ENCODE measurements at regions not wholly inside any gene's neighbourhood (a gene's known extent, or its start where the extent isn't known, plus 50 kb on each side); places are given as distances from the start of the nearest gene placed in this dataset.

GRCh38 chr7:145797507-145797906 is 319.1 kb upstream of the CNTNAP2 start:
- Histone ChIP-seq H3K4me1 (replicated peaks in 1 of 4; ENCODE audit: control insufficient read depth in 3 of 4, insufficient read depth in 4 of 4, low read length in 3 of 4) (no peaks in the 10 kb centered on the region), H3K9ac (replicated peaks in 1 of 4; ENCODE audit: extremely low read depth in 1 of 4, low read depth in 3 of 4, low read length in 3 of 4) (no peak overlapping the region), H3K4ac (replicated peaks; ENCODE audit: insufficient read length, low read depth, low read length) (no peak overlapping the region), H3K18ac (ENCODE audit: extremely low read depth, low read length) (no peak overlapping the region), H3K23ac (ENCODE audit: insufficient read length) (no peak overlapping the region), H2AFZ (ENCODE audit: low read length) (no peak overlapping the region), H3K4me2 (ENCODE audit: insufficient read depth in 1 of 2, low read depth in 2 of 2, low read length in 2 of 2) (no peak overlapping the region), H2BK5ac (ENCODE audit: low read depth, low read length) (no peak overlapping the region), H3K4me3 (ENCODE audit: extremely low read depth in 1 of 4, insufficient read depth in 2 of 4, low read depth in 3 of 4, low read length in 4 of 4) (no peak overlapping the region), H4K8ac (ENCODE audit: extremely low read depth, insufficient read depth, low read length) (no peak overlapping the region), H3K9me3 (ENCODE audit: insufficient read depth in 2 of 2, low read depth in 1 of 2, low read length in 1 of 2) (no peaks in the 10 kb centered on the region), H2BK15ac (ENCODE audit: low read length) (no peak overlapping the region), H2AK5ac (ENCODE audit: low read depth, low read length) (no peak overlapping the region), H2BK120ac (replicated peaks; ENCODE audit: low read depth, low read length) (no peak overlapping the region), H4K91ac (replicated peaks; ENCODE audit: insufficient read length, low read length) (no peak overlapping the region), H3K27ac (ENCODE audit: low read depth, low read length) (no peak overlapping the region), H3K14ac (ENCODE audit: insufficient read length) (no peak overlapping the region), H3K27me3 (replicated peaks in 1 of 4; ENCODE audit: control insufficient read depth in 3 of 4, extremely low read depth in 1 of 4, insufficient read depth in 3 of 4, low read length in 3 of 4) (no peaks in the 10 kb centered on the region), H3K79me1 (ENCODE audit: low read depth, low read length) (no peaks in the 10 kb centered on the region), H2BK12ac (ENCODE audit: low read depth, low read length) (no peak overlapping the region), H3K79me2 (ENCODE audit: control insufficient read depth in 1 of 2, insufficient read depth in 2 of 2, low read length in 2 of 2) (no peaks in the 10 kb centered on the region), H3K23me2 (ENCODE audit: low read depth, low read length) (no peaks in the 10 kb centered on the region), H4K5ac (ENCODE audit: insufficient read length, low read depth, low read length) (no peak overlapping the region), H3K36me3 (ENCODE audit: control insufficient read depth in 2 of 4, insufficient read depth in 4 of 4, low read length in 3 of 4) (no peaks in the 10 kb centered on the region), H2BK20ac (ENCODE audit: low read length) (no peak overlapping the region), H4K20me1 (replicated peaks in 1 of 2; ENCODE audit: control insufficient read depth in 1 of 2, insufficient read depth in 2 of 2, low read length in 2 of 2) (no peaks in the 10 kb centered on the region), H3K56ac (replicated peaks; ENCODE audit: insufficient read length, low read depth, low read length) (no peak overlapping the region)
- ChIA-PET POLR2A (ENCODE audit: partially characterized antibody) (interaction anchor here (1.2 kb wide), 1 partner anchor 106 kb away, joined by 3 read pairs; no protein-coding TSS in a partner anchor), CTCF (ENCODE audit: partially characterized antibody) (no interaction called here)
- FAIRE-seq (no peak), DNase-seq (ENCODE audit: low read depth in 1 of 2, low spot score in 2 of 2) (no peak)
- WGBS, 2 experiments (ENCODE audit: extremely low coverage in 1 of 2, insufficient coverage in 1 of 2, insufficient read length in 1 of 2, insufficient replicate concordance in 2 of 2, low coverage in 1 of 2, low lambda C conversion rate in 2 of 2, missing lambda C conversion rate in 1 of 2), result 84% methylated on average over 2 of the region's 2 CpGs; no CpG with 5 or more reads in 1 of the 2 experiments
- no peak for TF ChIP-seq TAF1 (IDR thresholded peaks at IDR 0.05; ENCODE audit: low read depth, low read length)
- no peak for TF ChIP-seq RNF2 (IDR thresholded peaks at IDR 0.05; ENCODE audit: borderline replicate concordance, low read depth, low read length, missing control alignments, poor library complexity, severe bottlenecking)
- TF ChIP-seq FOSL1 (IDR thresholded peaks at IDR 0.05; ENCODE audit: insufficient read depth, low read depth, low read length), result no peak
- no peak for TF ChIP-seq CTCF (IDR thresholded peaks at IDR 0.05; ENCODE audit: control extremely low read depth in 1 of 3, insufficient read depth in 1 of 3, low read depth in 1 of 3, low read length in 3 of 3)
- TF ChIP-seq HDAC6 (IDR thresholded peaks at IDR 0.05; ENCODE audit: low read depth, low read length), result no peak
- no peak for TF ChIP-seq GTF2F1 (IDR thresholded peaks at IDR 0.05; ENCODE audit: borderline replicate concordance, low read depth, low read length)
- no peak for TF ChIP-seq SRF (IDR thresholded peaks at IDR 0.05; ENCODE audit: low read depth, low read length)
- no peak for TF ChIP-seq POLR2A (IDR thresholded peaks at IDR 0.05; ENCODE audit: control extremely low read depth in 1 of 2, low read depth in 2 of 2, low read length in 2 of 2)
- no peak for TF ChIP-seq NANOG (IDR thresholded peaks at IDR 0.05; ENCODE audit: insufficient read depth, low read depth, low read length, poor library complexity, severe bottlenecking)
- TF ChIP-seq BACH1 (IDR thresholded peaks at IDR 0.05; ENCODE audit: low read length), result no peak
- TF ChIP-seq TEAD4 (IDR thresholded peaks at IDR 0.05; ENCODE audit: low read depth, low read length), result no peak
- no peak for TF ChIP-seq TBP (IDR thresholded peaks at IDR 0.05; ENCODE audit: low read depth, low read length)
- no peak for TF ChIP-seq RXRA (IDR thresholded peaks at IDR 0.05; ENCODE audit: insufficient read depth, low read depth, low read length)
